ENCODE measurements at regions not wholly inside any gene's neighbourhood (a gene's known extent, or its start where the extent isn't known, plus 50 kb on each side); places are given as distances from the start of the nearest gene placed in this dataset.
A peak's percentile ranks its signal among the peaks of the same experiment; 100 is the strongest.

DNA sequence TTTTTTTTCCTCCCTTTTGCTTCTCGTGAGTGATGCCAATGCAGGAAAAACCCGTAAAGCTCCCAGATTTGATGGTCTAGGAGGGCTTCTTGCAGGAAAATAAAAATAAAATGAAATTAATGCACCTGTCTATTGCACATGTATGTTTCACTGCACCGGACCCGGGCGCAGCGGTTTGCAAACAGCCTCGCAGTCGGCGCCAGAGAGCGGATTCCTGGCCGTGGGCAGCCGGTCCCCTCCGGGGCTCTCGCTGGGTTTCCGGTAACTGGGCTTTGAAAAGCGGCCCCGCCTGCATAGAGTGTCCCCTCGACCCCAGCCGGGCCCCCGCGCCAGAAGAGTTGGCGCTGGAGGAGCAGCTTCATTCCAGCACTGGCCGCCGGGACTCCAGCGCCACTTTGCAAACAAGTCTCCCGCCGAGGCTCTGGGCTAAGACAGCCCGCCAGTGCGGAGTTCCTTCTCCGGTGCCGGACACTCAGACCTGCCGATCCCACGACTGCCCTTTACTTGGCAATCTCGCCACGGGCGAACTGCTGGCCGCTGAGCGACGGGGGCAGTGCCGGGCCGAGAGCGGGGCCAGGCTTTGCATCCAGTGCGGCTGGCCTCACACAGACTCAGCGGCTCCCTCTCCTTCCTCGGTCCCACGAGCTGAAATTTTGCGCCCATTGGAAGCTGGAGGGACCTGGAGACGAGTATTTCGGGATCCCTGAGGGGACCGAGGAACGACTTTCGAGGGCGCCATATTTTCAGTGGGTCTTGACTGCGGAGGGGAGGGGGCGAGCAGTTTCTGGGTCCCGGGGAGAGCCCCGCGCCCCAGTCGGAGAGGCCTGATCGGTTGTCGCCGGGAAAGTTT lies 225.9 kb upstream of the C2CD4B start:
- no CpG with 5 or more reads among the region's 62 CpGs for WGBS, 2 donors (ENCODE audit: extremely low coverage in 2 of 2, insufficient read length in 2 of 2, insufficient replicate concordance in 1 of 2)
- H3K27ac ChIP-seq (replicated peaks; ENCODE audit: low read length), result no peak overlapping the region
- H3K27me3 ChIP-seq (ENCODE audit: control insufficient read depth in 3 of 3, insufficient read depth in 3 of 3, low read depth in 1 of 3, low read length in 3 of 3), result peaks cover 0 to 4% (median 0%) of the 10 kb centered on the region in 3 experiments

DNA sequence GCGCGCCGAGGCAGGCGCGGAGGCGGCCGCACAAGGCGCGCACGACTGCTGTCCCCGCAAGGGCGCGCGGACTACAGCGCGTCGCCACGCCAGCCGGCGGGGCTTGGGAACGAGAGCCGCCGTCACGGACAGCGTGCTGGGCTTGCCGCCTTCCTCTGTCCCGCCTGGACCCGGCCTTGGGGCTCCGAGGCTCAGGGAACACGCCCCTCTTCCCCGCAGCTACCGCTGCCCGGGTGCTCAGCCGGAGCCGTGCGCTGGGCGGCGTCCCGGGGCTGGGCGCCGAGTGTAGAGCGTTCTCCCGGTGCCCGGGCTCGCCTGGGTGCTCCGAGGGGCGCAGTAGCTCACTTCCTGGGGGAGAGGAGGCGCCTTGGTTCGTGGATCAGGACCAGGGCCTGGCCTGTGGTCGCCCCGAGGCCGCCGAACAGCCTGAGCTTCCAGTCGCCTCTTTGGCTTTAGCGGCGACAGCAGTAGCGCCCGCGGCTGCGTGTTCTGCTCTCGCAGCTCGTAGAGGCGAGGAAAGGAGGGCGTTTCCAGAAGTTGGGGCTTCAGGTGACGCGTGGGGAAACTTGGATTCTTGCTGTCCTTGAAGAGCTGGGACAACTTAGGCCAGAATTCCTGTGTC lies 226.7 kb upstream of the C2CD4B start:
- peak overlapping the region; percentile 39 for H3K18ac ChIP-seq (ENCODE audit: low read length)
- H3K4ac ChIP-seq (ENCODE audit: low read length), result no peak overlapping the region
- H2AFZ ChIP-seq (ENCODE audit: low read length), result peak overlapping the region; percentile 99
- H2BK120ac ChIP-seq (ENCODE audit: low read depth, low read length), result no peak overlapping the region
- no peak overlapping the region for H4K91ac ChIP-seq (ENCODE audit: low read depth, low read length, poor library complexity)
- no peak overlapping the region for H4K8ac ChIP-seq (ENCODE audit: low read depth, low read length)
- no peak overlapping the region for H2AK5ac ChIP-seq (ENCODE audit: low read depth, low read length)
- no peak overlapping the region for H3K27ac ChIP-seq (replicated peaks; ENCODE audit: low read length)
- peak overlapping the region; percentile 72 for H2BK5ac ChIP-seq (ENCODE audit: low read length)
- peaks cover 0 to 4% (median 0%) of the 10 kb centered on the region in 3 experiments for H3K27me3 ChIP-seq (ENCODE audit: control insufficient read depth in 3 of 3, insufficient read depth in 3 of 3, low read depth in 1 of 3, low read length in 3 of 3)
- H3K4me3 ChIP-seq (ENCODE audit: low read length in 2 of 2), result peak overlapping the region; percentile 98 to 99
- H3K4me2 ChIP-seq (ENCODE audit: insufficient read depth, low read length, poor library complexity, severe bottlenecking), result peak overlapping the region; percentile 98
- peak overlapping the region; percentile 78 for H3K14ac ChIP-seq (ENCODE audit: low read length)
- H2BK12ac ChIP-seq (ENCODE audit: low read length), result no peak overlapping the region
- WGBS, 2 donors (ENCODE audit: extremely low coverage in 2 of 2, insufficient read length in 2 of 2, insufficient replicate concordance in 1 of 2), result no CpG with 5 or more reads among the region's 66 CpGs
- H3K36me3 ChIP-seq (replicated peaks in 1 of 2; ENCODE audit: control insufficient read depth in 2 of 2, insufficient read depth in 2 of 2, low read length in 2 of 2), result no peaks in the 10 kb centered on the region
- H3K79me1 ChIP-seq (ENCODE audit: low read depth, low read length), result peaks cover 3% of the 10 kb centered on the region
- H2BK15ac ChIP-seq (ENCODE audit: low read length), result no peak overlapping the region
- peak overlapping the region; percentile 37 for H3K23ac ChIP-seq (ENCODE audit: low read depth, low read length, poor library complexity)
- peak; percentile 29 for DNase-seq (ENCODE audit: low spot score)
- H3K4me1 ChIP-seq (ENCODE audit: control insufficient read depth in 2 of 2, insufficient read depth in 1 of 2, low read depth in 1 of 2, low read length in 2 of 2), result peaks cover 7 to 12% of the 10 kb centered on the region in 2 donors
- no peaks in the 10 kb centered on the region for H3K9me3 ChIP-seq (replicated peaks in 1 of 2; ENCODE audit: control insufficient read depth in 2 of 2, insufficient read depth in 1 of 2, low read depth in 1 of 2, low read length in 2 of 2)
- peak overlapping the region; percentile 94 for H3K9ac ChIP-seq (ENCODE audit: low read depth, low read length, poor library complexity)

More for the DNA sequence above, 225.9 kb upstream of the C2CD4B start:
- peak overlapping the region; percentile 72 for H2BK5ac ChIP-seq (ENCODE audit: low read length)
- H2BK15ac ChIP-seq (ENCODE audit: low read length), result peak overlapping the region; percentile 23
- peak; percentile 44 for DNase-seq (ENCODE audit: low spot score)
- H3K23ac ChIP-seq (ENCODE audit: low read depth, low read length, poor library complexity), result peak overlapping the region; percentile 70
- no peak overlapping the region for H4K91ac ChIP-seq (ENCODE audit: low read depth, low read length, poor library complexity)
- H3K4me1 ChIP-seq (ENCODE audit: control insufficient read depth in 2 of 2, insufficient read depth in 1 of 2, low read depth in 1 of 2, low read length in 2 of 2), result peaks cover 7 to 12% of the 10 kb centered on the region in 2 donors
- H3K9me3 ChIP-seq (replicated peaks in 1 of 2; ENCODE audit: control insufficient read depth in 2 of 2, insufficient read depth in 1 of 2, low read depth in 1 of 2, low read length in 2 of 2), result no peaks in the 10 kb centered on the region
- H2AK5ac ChIP-seq (ENCODE audit: low read depth, low read length), result no peak overlapping the region
- H3K9ac ChIP-seq (ENCODE audit: low read depth, low read length, poor library complexity), result peak overlapping the region; percentile 94
- H3K4me3 ChIP-seq (ENCODE audit: low read length in 2 of 2), result peak overlapping the region; percentile 98 to 99
- H3K14ac ChIP-seq (ENCODE audit: low read length), result peak overlapping the region; percentile 83
- H3K4me2 ChIP-seq (ENCODE audit: insufficient read depth, low read length, poor library complexity, severe bottlenecking), result peak overlapping the region; percentile 98
- peak overlapping the region; percentile 99 for H2AFZ ChIP-seq (ENCODE audit: low read length)
- H2BK12ac ChIP-seq (ENCODE audit: low read length), result no peak overlapping the region
- H3K79me1 ChIP-seq (ENCODE audit: low read depth, low read length), result peaks cover 3% of the 10 kb centered on the region
- H3K36me3 ChIP-seq (replicated peaks in 1 of 2; ENCODE audit: control insufficient read depth in 2 of 2, insufficient read depth in 2 of 2, low read length in 2 of 2), result no peaks in the 10 kb centered on the region
- H3K18ac ChIP-seq (ENCODE audit: low read length), result peak overlapping the region; percentile 92
- no peak overlapping the region for H2BK120ac ChIP-seq (ENCODE audit: low read depth, low read length)
- no peak overlapping the region for H4K8ac ChIP-seq (ENCODE audit: low read depth, low read length)
- no peak overlapping the region for H3K4ac ChIP-seq (ENCODE audit: low read length)

GRCh38 chr15:62392376-62392775 lies 227.3 kb upstream of the C2CD4B start:
- H2BK15ac ChIP-seq (ENCODE audit: low read length), result no peak overlapping the region
- peak; percentile 11 for DNase-seq (ENCODE audit: low spot score)
- H3K18ac ChIP-seq (ENCODE audit: low read length), result no peak overlapping the region
- H2BK120ac ChIP-seq (ENCODE audit: low read depth, low read length), result no peak overlapping the region
- no CpG with 5 or more reads among the region's 10 CpGs for WGBS, 2 donors (ENCODE audit: extremely low coverage in 2 of 2, insufficient read length in 2 of 2, insufficient replicate concordance in 1 of 2)
- no peak overlapping the region for H2BK5ac ChIP-seq (ENCODE audit: low read length)
- H3K79me1 ChIP-seq (ENCODE audit: low read depth, low read length), result peaks cover 3% of the 10 kb centered on the region
- peak overlapping the region; percentile 99 for H2AFZ ChIP-seq (ENCODE audit: low read length)
- no peak overlapping the region for H3K14ac ChIP-seq (ENCODE audit: low read length)
- H3K27me3 ChIP-seq (ENCODE audit: control insufficient read depth in 3 of 3, insufficient read depth in 3 of 3, low read depth in 1 of 3, low read length in 3 of 3), result peaks cover 0 to 4% (median 0%) of the 10 kb centered on the region in 3 experiments
- no peaks in the 10 kb centered on the region for H3K36me3 ChIP-seq (replicated peaks in 1 of 2; ENCODE audit: control insufficient read depth in 2 of 2, insufficient read depth in 2 of 2, low read length in 2 of 2)
- H3K23ac ChIP-seq (ENCODE audit: low read depth, low read length, poor library complexity), result no peak overlapping the region
- no peak overlapping the region for H3K27ac ChIP-seq (replicated peaks; ENCODE audit: low read length)
- H2AK5ac ChIP-seq (ENCODE audit: low read depth, low read length), result no peak overlapping the region
- H3K9me3 ChIP-seq (replicated peaks in 1 of 2; ENCODE audit: control insufficient read depth in 2 of 2, insufficient read depth in 1 of 2, low read depth in 1 of 2, low read length in 2 of 2), result no peaks in the 10 kb centered on the region
- H3K4me2 ChIP-seq (ENCODE audit: insufficient read depth, low read length, poor library complexity, severe bottlenecking), result peak overlapping the region; percentile 98
- no peak overlapping the region for H4K8ac ChIP-seq (ENCODE audit: low read depth, low read length)
- H4K91ac ChIP-seq (ENCODE audit: low read depth, low read length, poor library complexity), result no peak overlapping the region
- no peak overlapping the region for H2BK12ac ChIP-seq (ENCODE audit: low read length)
- peaks cover 7 to 12% of the 10 kb centered on the region in 2 donors for H3K4me1 ChIP-seq (ENCODE audit: control insufficient read depth in 2 of 2, insufficient read depth in 1 of 2, low read depth in 1 of 2, low read length in 2 of 2)
- peak overlapping the region in 1 of 2 donors; percentile 99 for H3K4me3 ChIP-seq (ENCODE audit: low read length in 2 of 2)
- H3K9ac ChIP-seq (ENCODE audit: low read depth, low read length, poor library complexity), result no peak overlapping the region
- H3K4ac ChIP-seq (ENCODE audit: low read length), result no peak overlapping the region

GRCh38 chr15:62393196-62393595 lies 228.1 kb upstream of the C2CD4B start:
- Histone ChIP-seq H3K27ac (replicated peaks; ENCODE audit: low read length) (no peak overlapping the region), H3K36me3 (replicated peaks in 1 of 2; ENCODE audit: control insufficient read depth in 2 of 2, insufficient read depth in 2 of 2, low read length in 2 of 2) (no peaks in the 10 kb centered on the region), H3K4me2 (ENCODE audit: insufficient read depth, low read length, poor library complexity, severe bottlenecking) (no peak overlapping the region), H2BK12ac (ENCODE audit: low read length) (no peak overlapping the region), H3K27me3 (ENCODE audit: control insufficient read depth in 3 of 3, insufficient read depth in 3 of 3, low read depth in 1 of 3, low read length in 3 of 3) (peaks cover 0 to 4% (median 0%) of the 10 kb centered on the region in 3 experiments), H2AK5ac (ENCODE audit: low read depth, low read length) (no peak overlapping the region), H2BK15ac (ENCODE audit: low read length) (no peak overlapping the region), H2AFZ (ENCODE audit: low read length) (no peak overlapping the region), H3K4ac (ENCODE audit: low read length) (no peak overlapping the region), H3K9me3 (replicated peaks in 1 of 2; ENCODE audit: control insufficient read depth in 2 of 2, insufficient read depth in 1 of 2, low read depth in 1 of 2, low read length in 2 of 2) (no peaks in the 10 kb centered on the region), H2BK120ac (ENCODE audit: low read depth, low read length) (no peak overlapping the region), H2BK5ac (ENCODE audit: low read length) (no peak overlapping the region), H3K79me1 (ENCODE audit: low read depth, low read length) (peaks cover 3% of the 10 kb centered on the region), H3K9ac (ENCODE audit: low read depth, low read length, poor library complexity) (no peak overlapping the region), H3K18ac (ENCODE audit: low read length) (no peak overlapping the region), H4K91ac (ENCODE audit: low read depth, low read length, poor library complexity) (no peak overlapping the region), H4K8ac (ENCODE audit: low read depth, low read length) (no peak overlapping the region), H3K4me1 (ENCODE audit: control insufficient read depth in 2 of 2, insufficient read depth in 1 of 2, low read depth in 1 of 2, low read length in 2 of 2) (peaks cover 7 to 12% of the 10 kb centered on the region in 2 donors), H3K23ac (ENCODE audit: low read depth, low read length, poor library complexity) (no peak overlapping the region), H3K14ac (ENCODE audit: low read length) (no peak overlapping the region), H3K4me3 (ENCODE audit: low read length in 2 of 2) (no peak overlapping the region)
- WGBS, 2 donors (ENCODE audit: extremely low coverage in 2 of 2, insufficient read length in 2 of 2, insufficient replicate concordance in 1 of 2), result no CpG with 5 or more reads among the region's 4 CpGs
- no peak for DNase-seq (ENCODE audit: low spot score)
